Fibroblast of mammary gland (primary cell): ENCODE measurements at regions not wholly inside any gene's neighbourhood (a gene's known extent, or its start where the extent isn't known, plus 50 kb on each side); places are given as distances from the start of the nearest gene placed in this dataset.
"Not testable (repeated sequence)": the region's sequence is repeated elsewhere in the genome, so short reads cannot be mapped to it uniquely, and the experiment has no call there.

Source experiments
- DNase-seq: peaks from one replicate; pipeline ENCODE4 v3.0.0-alpha.2; 2010; ENCODE audit warnings: low read depth
- H3K4me3 ChIP-seq: 2 replicates; pipeline ENCODE4 v1.5.1; 2011; ENCODE audit warnings: low read depth, mild to moderate bottlenecking, low read length, moderate library complexity; ENCODE audit not compliant: control insufficient read depth
- CTCF ChIP-seq: conservative IDR thresholded peaks from 2 replicates; pipeline ENCODE4 v1.5.1; 2011; ENCODE audit warnings: low read depth, low read length, inconsistent platforms; ENCODE audit not compliant: control insufficient read depth, insufficient read depth

- no peak overlapping the region for H3K4me3 ChIP-seq
- DNase-seq = no peak
- TF ChIP-seq CTCF = no peak
These were observed 204.3 kb upstream of the PRSS16 start for GRCh38 chr6:27043244-27043643.

DNA sequence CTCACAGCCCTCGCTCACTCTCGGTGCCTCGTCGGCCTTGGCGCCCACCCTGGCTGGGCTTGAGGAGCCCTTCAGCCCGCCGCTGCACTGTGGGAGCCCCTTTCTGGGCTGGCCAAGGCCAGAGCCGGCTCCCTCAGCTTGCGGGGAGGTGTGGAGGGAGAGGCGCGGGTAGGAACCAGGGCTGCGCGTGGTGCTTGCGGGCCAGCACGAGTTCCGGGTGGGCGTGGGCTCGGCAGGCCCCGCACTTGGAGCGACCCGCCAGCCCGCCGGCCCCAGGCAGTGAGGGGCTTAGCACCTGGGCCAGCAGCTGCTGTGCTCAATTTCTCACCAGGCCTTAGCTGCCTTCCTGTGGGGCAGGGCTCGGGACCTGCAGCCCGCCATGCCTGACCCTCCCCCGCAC lies 202.4 kb upstream of the PRSS16 start:
- not testable (repeated sequence) for DNase-seq, H3K4me3 ChIP-seq

DNA sequence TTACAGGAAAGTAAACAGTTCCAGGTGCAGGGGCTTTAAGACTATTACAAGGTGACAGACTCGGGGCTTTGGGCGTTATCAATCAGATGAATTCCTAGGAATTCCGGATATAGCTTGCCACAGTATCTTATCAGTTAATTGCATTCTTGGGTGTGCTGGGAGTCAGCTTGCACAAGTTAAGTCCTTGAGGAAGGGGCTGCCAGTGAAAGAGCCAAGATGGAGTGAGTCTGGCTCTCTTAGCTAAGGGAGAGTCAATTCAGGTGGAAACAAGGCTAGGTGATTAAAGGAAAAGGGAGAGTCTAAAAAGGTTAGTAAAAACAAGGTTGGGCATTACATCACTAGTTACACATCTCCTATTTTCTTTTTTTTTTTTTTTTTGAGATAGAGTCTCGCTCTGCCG lies 199.8 kb upstream of the PRSS16 start:
- not testable (repeated sequence) for H3K4me3 ChIP-seq

DNA sequence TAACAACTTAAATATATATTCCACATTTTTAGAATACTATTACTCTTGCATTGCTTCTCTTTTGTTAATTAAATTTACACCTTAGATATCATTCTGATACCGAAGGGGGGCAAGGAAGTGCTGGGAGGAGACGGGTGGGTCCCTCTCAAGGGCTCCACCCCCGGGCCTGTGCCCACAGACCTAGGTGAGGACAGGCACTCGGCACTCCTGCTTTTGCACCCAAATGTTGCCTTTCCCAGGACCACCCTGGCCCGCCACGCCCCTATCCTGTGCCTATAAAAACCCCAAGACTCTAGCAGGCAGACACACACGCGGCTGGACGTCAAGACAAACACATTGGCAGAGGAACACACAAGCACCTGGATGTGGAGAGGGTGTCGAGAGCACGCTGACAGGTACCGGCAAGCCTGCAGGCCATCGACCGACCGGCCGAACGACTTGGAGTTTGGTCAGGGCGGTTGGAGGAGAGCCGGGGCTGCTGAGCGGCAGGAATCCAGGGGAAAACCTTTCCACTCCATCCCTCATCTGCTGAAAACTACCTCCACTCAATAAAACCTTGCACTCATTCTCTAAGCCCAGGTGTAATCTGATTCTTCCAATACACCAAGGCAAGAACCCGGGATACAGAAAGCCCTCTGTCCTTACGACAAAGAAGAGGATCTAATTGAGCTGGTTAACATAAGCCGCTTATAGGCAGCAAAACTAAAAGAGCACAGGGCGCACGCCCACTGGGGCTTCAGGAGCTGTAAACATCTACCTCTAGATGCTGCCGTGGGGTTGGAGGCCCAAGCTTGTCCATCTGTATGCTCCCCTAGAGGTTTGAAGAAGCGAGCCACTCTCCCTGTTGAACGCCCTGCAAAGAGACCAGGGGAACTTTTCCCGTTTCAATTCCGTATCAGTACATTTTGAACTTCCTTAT lies 197.4 kb upstream of the PRSS16 start:
- no peak for TF ChIP-seq CTCF
- H3K4me3 ChIP-seq = no peak overlapping the region
- DNase-seq = no peak

More for the DNA sequence above, 199.8 kb upstream of the PRSS16 start:
- not testable (repeated sequence) for DNase-seq

DNA sequence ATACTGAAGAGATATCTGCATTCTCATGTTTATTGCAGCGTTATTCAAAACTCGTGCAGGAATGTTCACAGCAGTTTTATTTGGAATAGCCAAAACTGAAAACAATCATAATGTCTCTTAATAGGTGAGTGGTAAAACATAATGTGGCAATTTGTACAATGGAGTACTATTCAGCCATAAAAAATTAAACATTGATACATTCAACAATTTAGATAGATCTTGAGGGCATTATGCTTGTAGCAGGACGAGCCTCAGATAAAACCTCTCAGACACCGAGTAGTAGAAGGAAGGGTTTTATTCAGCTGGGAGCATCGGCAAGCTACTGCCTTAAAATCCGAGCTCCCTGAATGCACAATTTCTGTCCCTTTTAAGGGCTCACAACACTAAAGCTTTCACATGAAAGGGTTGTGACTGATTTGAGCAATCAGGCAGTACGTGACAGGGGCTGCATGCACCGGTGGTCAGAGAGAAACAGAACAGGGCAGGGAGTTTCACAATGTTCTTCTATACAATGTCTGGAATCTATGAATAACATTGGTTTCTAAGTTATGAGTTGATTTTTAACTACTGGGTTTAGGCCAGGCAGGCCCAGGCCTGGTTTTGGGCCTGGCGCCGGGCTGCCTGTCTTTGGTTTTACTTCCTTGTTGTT lies 195.3 kb upstream of the PRSS16 start:
- H3K4me3 ChIP-seq, DNase-seq: not testable (repeated sequence)

DNA sequence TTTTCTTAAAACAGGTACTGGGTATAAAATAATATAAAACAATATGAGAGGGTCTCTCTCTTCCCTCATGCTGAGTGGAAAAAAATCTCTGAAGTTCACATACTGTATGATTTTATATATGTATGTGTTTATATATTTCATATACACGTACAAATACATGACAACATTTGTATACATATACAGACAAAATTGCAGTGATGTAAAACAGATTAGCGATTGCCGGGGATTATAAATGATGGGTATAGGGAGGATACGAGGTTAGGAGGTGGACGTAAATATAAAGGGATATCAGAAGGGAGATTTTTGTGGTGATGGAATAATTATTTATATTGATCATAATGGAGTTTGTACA lies 194.8 kb upstream of the PRSS16 start:
- no peak for TF ChIP-seq CTCF
- DNase-seq = no peak
- no peak overlapping the region for H3K4me3 ChIP-seq

DNA sequence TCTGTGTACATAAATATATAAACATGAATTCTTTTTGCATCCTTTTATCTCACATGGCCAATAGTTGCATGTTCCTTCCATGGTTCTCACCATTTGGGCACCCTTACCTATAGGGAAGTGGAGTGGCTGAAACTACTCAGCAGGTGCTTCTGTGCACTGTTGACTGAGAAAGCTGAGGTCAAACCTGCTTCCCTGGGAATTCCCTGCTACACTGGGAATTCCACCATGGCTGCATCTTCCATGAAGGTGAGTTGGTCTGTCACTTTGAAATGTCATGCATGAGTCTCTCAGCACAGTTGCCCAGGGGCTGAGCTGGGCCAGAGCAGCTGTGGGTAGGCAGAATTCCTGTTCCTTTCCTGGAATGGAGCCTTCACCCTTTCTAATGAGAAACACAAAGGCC lies 193.8 kb upstream of the PRSS16 start:
- DNase-seq = no peak

More for the DNA sequence above, 193.8 kb upstream of the PRSS16 start:
- no peak overlapping the region for H3K4me3 ChIP-seq
- TF ChIP-seq CTCF = no peak
